ENCODE measurements at regions not wholly inside any gene's neighbourhood (a gene's known extent, or its start where the extent isn't known, plus 50 kb on each side); places are given as distances from the start of the nearest gene placed in this dataset.

GRCh38 chr12:125568306-125568705, 503.1 kb downstream of the AACS start:
- Histone ChIP-seq H3K27ac (ENCODE audit: low read depth) (no peak overlapping the region), H3K4me3 (no peak overlapping the region), H3K36me3 (ENCODE audit: insufficient read depth) (no peaks in the 10 kb centered on the region), H3K9me2 (ENCODE audit: insufficient read depth) (no peaks in the 10 kb centered on the region), H3K4me1 (ENCODE audit: insufficient read depth) (peaks cover 13% of the 10 kb centered on the region; the same call in 1 of the 2 replicates), H3F3A (replicated peaks; ENCODE audit: low read depth) (no peaks in the 10 kb centered on the region), H4K20me1 (replicated peaks; ENCODE audit: insufficient read depth) (no peaks in the 10 kb centered on the region), H3K4me2 (no peak overlapping the region), H2AFZ (no peak overlapping the region), H3K27me3 (ENCODE audit: insufficient read depth) (no peaks in the 10 kb centered on the region), H3K79me2 (replicated peaks; ENCODE audit: insufficient read depth) (no peaks in the 10 kb centered on the region)
- peaks cover 3% of the 10 kb centered on the region; the same call in 1 of the 3 replicates for H3K36me3 Mint-ChIP-seq (ENCODE audit: low read depth)
- H3K27me3 Mint-ChIP-seq (ENCODE audit: insufficient read depth, low read depth, poor library complexity) = peaks cover 10% of the 10 kb centered on the region
- H3K4me1 Mint-ChIP-seq = peaks cover 50% of the 10 kb centered on the region
- H3K9me3 Mint-ChIP-seq = no peaks in the 10 kb centered on the region
- no peak for ATAC-seq
- DNase-seq (ENCODE audit: low spot score) = no peak
- no peak overlapping the region for H3K27ac Mint-ChIP-seq
- TF ChIP-seq JUNB (IDR thresholded peaks at IDR 0.05; ENCODE audit: unreplicated experiment) (no peak), EZH2phosphoT487 (IDR thresholded peaks at IDR 0.05; ENCODE audit: unreplicated experiment) (no peak), CTCF (conservative IDR thresholded peaks at IDR 0.05; ENCODE audit: low read depth in 2 of 2) (no peak), NANOG (IDR thresholded peaks at IDR 0.05; ENCODE audit: borderline replicate concordance) (no peak), POLR2AphosphoS5 (IDR thresholded peaks at IDR 0.05; ENCODE audit: low read depth) (no peak), EZH2 (IDR thresholded peaks at IDR 0.05; ENCODE audit: low read depth, unreplicated experiment) (no peak), CREB1 (CRISPR knock-in tag; IDR thresholded peaks at IDR 0.05; ENCODE audit: low read depth) (no peak), ZNF331 (CRISPR knock-in tag; IDR thresholded peaks at IDR 0.05; ENCODE audit: low read depth) (no peak), ZNF114 (CRISPR knock-in tag; IDR thresholded peaks at IDR 0.05) (no peak), STAT1 (IDR thresholded peaks at IDR 0.05; ENCODE audit: unreplicated experiment) (no peak)
- TF ChIP-seq, protein P1, sequence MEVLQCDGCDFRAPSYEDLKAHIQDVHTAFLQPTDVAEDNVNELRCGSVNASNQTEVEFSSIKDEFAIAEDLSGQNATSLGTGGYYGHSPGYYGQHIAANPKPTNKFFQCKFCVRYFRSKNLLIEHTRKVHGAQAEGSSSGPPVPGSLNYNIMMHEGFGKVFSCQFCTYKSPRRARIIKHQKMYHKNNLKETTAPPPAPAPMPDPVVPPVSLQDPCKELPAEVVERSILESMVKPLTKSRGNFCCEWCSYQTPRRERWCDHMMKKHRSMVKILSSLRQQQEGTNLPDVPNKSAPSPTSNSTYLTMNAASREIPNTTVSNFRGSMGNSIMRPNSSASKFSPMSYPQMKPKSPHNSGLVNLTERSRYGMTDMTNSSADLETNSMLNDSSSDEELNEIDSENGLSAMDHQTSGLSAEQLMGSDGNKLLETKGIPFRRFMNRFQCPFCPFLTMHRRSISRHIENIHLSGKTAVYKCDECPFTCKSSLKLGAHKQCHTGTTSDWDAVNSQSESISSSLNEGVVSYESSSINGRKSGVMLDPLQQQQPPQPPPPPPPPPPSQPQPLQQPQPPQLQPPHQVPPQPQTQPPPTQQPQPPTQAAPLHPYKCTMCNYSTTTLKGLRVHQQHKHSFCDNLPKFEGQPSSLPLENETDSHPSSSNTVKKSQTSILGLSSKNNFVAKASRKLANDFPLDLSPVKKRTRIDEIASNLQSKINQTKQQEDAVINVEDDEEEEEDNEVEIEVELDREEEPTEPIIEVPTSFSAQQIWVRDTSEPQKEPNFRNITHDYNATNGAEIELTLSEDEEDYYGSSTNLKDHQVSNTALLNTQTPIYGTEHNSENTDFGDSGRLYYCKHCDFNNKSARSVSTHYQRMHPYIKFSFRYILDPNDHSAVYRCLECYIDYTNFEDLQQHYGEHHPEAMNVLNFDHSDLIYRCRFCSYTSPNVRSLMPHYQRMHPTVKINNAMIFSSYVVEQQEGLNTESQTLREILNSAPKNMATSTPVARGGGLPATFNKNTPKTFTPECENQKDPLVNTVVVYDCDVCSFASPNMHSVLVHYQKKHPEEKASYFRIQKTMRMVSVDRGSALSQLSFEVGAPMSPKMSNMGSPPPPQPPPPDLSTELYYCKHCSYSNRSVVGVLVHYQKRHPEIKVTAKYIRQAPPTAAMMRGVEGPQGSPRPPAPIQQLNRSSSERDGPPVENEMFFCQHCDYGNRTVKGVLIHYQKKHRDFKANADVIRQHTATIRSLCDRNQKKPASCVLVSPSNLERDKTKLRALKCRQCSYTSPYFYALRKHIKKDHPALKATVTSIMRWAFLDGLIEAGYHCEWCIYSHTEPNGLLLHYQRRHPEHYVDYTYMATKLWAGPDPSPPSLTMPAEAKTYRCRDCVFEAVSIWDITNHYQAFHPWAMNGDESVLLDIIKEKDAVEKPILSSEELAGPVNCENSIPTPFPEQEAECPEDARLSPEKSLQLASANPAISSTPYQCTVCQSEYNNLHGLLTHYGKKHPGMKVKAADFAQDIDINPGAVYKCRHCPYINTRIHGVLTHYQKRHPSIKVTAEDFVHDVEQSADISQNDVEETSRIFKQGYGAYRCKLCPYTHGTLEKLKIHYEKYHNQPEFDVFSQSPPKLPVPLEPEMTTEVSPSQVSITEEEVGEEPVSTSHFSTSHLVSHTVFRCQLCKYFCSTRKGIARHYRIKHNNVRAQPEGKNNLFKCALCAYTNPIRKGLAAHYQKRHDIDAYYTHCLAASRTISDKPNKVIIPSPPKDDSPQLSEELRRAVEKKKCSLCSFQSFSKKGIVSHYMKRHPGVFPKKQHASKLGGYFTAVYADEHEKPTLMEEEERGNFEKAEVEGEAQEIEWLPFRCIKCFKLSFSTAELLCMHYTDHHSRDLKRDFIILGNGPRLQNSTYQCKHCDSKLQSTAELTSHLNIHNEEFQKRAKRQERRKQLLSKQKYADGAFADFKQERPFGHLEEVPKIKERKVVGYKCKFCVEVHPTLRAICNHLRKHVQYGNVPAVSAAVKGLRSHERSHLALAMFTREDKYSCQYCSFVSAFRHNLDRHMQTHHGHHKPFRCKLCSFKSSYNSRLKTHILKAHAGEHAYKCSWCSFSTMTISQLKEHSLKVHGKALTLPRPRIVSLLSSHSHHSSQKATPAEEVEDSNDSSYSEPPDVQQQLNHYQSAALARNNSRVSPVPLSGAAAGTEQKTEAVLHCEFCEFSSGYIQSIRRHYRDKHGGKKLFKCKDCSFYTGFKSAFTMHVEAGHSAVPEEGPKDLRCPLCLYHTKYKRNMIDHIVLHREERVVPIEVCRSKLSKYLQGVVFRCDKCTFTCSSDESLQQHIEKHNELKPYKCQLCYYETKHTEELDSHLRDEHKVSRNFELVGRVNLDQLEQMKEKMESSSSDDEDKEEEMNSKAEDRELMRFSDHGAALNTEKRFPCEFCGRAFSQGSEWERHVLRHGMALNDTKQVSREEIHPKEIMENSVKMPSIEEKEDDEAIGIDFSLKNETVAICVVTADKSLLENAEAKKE (CRISPR knock-in tag; IDR thresholded peaks at IDR 0.05) = no peak
- TF ChIP-seq, protein P2, sequence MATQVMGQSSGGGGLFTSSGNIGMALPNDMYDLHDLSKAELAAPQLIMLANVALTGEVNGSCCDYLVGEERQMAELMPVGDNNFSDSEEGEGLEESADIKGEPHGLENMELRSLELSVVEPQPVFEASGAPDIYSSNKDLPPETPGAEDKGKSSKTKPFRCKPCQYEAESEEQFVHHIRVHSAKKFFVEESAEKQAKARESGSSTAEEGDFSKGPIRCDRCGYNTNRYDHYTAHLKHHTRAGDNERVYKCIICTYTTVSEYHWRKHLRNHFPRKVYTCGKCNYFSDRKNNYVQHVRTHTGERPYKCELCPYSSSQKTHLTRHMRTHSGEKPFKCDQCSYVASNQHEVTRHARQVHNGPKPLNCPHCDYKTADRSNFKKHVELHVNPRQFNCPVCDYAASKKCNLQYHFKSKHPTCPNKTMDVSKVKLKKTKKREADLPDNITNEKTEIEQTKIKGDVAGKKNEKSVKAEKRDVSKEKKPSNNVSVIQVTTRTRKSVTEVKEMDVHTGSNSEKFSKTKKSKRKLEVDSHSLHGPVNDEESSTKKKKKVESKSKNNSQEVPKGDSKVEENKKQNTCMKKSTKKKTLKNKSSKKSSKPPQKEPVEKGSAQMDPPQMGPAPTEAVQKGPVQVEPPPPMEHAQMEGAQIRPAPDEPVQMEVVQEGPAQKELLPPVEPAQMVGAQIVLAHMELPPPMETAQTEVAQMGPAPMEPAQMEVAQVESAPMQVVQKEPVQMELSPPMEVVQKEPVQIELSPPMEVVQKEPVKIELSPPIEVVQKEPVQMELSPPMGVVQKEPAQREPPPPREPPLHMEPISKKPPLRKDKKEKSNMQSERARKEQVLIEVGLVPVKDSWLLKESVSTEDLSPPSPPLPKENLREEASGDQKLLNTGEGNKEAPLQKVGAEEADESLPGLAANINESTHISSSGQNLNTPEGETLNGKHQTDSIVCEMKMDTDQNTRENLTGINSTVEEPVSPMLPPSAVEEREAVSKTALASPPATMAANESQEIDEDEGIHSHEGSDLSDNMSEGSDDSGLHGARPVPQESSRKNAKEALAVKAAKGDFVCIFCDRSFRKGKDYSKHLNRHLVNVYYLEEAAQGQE (IDR thresholded peaks at IDR 0.05; ENCODE audit: unreplicated experiment) = no peak
- TF ChIP-seq, protein P3, sequence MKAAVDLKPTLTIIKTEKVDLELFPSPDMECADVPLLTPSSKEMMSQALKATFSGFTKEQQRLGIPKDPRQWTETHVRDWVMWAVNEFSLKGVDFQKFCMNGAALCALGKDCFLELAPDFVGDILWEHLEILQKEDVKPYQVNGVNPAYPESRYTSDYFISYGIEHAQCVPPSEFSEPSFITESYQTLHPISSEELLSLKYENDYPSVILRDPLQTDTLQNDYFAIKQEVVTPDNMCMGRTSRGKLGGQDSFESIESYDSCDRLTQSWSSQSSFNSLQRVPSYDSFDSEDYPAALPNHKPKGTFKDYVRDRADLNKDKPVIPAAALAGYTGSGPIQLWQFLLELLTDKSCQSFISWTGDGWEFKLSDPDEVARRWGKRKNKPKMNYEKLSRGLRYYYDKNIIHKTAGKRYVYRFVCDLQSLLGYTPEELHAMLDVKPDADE (IDR thresholded peaks at IDR 0.05) = no peak
- no peak overlapping the region for H3K4me3 Mint-ChIP-seq
